SIG-M5 treated with dmso at 0.1 percent for 504 hours (cell line): ENCODE measurements at regions not wholly inside any gene's neighbourhood (a gene's known extent, or its start where the extent isn't known, plus 50 kb on each side); places are given as distances from the start of the nearest gene placed in this dataset.

Source experiments
- DNase-seq: peaks from one replicate; lab custom pipeline; 2025; ENCODE audit not compliant: unreplicated experiment; lab: John Stamatoyannopoulos, UW

DNA sequence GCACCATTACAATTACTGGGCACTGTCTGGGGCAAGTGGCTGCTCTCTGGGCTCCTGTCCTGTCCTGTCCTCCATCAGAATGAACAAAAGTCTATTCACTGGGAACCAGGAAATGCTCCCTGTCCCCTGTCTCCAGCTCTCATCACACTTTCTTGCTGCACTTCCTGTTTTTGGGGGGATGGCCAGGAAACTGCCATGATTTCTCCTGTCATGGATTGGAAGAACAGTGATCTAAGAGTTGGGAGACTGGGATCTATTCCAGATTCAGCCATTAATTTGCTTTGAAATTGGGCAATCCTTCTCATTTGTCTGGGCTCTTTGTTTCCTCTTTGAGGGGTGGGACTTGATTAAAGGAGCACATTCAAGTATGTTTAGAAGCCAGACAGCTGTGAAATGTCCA, 61.4 kb upstream of the KIRREL3 start:
- no peak for DNase-seq

DNA sequence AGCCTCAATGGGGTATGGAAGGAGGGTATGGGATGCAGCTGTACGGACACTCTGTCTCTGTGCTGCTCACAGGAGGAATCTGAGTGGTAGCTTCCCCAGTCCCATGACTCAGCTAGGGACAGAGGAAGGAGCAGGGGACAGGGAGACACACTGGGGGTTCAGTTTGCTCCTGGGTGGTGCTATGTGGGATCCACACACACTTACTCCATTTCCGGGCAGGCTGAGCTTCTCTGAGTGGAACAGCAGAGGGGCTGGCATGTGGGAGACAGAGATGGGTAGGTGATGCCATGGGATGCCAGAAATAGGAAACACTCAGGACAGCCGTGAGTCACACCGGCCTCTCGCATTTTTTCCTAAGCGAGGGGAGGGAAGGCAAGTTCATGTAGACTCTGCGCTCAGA, 59.2 kb upstream of the KIRREL3 start:
- DNase-seq, result no peak

DNA sequence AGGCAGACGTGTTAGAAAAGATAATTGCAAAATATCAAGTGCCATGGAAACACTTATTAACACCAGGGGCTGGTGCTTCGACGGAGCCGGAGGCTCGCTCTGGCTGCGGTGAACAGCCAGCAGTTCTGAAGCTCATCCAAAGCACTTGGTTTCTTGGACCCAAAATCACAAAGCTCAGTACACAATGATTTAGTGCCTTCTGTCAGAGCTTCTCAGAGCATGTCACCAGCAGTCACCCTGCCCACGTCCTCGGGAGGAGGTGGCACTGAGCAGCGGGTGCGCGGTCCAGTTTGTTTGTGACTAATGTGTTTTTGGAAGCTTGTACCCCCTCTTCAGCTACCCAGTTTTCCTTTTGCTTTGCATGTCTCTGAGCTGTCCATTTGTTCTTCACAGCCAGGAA, 58.7 kb upstream of the KIRREL3 start:
- no peak for DNase-seq

DNA sequence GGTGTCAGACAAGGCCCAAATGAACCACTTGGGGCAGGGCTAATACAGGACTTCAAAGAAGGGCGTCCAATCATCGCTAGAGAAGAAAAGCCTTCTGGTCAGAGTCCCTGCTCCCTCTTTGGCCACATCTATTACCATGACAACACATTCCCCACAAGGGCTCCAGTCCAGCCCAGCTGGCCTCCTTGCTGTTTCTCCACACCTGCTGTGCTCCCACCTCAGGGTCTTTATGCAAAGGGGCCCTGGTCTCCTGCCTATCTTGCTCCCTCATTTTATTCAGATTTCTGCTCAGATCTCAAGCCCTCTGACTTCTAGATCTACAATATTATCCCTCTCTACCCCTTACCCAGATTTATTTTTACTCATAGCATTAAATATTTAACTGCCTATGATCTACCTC, 58.0 kb upstream of the KIRREL3 start:
- no peak for DNase-seq

DNA sequence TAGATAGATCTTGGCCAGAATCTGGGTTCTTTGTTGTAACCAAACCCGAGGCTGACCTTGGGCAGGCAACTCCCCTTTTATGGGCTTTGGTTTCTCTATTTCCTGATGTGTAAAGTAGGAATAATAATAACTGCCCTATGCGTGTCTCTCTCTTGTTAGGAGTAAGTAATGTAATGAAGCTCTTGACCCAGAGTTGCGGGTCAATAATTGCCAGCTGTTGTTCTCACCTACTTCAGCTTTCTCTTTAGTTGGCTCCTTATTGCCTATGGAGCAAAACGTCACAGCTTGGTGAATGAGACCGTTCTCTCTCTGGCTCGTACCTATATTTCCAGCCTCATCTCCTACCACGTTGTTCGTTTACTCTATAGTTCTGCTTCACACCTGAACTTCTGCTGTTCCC, 56.6 kb upstream of the KIRREL3 start:
- no peak for DNase-seq

DNA sequence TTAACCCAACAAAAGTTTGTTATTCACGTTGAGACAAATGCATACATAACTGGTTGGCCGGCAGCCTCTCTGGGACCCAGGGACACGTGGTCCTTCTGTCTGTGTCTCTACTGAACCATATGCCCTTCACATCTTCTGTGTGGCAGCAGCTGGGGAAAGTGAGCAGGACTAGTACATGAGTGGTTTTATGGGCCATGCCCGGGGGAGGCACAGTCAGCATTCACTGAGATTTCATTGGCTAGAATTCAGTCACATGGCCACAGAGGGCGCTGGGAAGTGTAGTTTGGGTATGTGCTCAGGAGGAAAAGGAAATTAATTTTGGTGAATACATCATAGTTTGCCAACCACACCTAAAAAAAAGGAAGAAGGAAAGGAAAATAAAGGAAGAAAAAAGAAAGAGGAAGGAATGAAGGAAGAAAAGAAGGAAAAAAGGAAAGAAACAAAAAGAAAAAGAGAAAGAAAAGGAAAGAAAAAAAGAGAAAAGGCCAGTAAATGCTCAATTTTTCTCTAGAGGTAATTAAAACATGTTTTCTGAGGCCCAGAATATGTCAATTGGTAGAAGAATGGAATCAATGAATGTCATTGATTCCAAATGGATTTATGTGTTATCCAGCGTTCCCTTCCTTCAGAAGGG, 55.9 kb upstream of the KIRREL3 start:
- DNase-seq, result no peak

DNA sequence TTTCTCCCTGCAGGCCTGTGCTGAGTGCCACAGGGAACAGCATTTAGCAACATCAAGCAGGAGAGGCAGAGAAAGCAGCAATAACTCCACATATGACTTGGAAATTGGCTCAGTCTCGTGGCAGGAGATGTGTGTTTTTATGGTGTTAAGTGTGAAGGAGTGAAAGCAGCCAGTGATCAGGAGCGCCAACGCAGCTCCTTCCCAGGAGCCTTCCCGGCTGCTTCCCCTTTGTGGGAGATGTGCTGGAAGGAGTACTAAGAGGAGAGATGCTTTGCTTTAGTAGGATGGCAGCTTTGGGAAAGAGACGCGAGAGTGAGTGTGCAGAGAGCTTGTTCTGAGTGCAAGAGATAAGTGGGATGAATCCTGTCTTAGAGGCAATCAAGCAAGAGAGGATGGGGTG, 54.7 kb upstream of the KIRREL3 start:
- no peak for DNase-seq

DNA sequence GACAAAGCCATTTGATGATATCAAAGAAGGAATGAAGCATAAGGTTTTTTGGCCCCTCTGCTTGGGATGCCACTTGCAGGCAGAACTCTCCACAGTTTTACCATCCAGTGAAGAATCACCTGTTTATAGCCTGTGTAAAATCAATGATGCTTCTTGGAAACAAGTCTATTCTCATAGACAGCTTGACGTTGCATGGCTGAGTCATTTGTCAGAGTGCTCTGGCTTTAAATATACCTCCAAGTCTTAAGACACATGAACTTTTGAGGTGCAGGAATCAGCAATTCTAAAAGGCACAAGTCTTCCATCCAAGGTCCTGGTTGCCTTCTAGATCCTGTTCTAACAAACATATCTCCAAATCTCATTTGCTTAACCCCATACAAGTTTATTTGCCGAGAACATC, 53.6 kb upstream of the KIRREL3 start:
- no peak for DNase-seq

DNA sequence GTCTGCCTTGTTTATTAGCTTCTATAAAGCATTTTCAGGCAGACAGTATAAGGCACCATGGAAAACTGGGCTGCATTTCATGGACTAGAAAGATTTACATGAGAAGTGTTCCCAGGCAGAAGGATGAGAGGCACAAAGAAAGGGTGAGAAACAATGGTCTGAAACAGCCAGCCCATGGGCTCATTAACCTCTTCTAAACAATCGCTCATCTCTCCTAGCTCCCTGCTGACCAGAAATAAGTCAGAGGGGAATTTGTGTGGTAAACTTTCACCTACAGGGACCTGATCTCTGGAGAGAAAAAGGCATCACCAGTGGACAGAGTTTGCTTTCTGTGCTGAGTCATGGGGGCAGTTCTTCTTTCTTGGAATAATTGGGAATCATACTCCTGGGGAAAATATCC, 51.8 kb upstream of the KIRREL3 start:
- DNase-seq, result no peak
